B cell (primary cell): ENCODE measurements at regions not wholly inside any gene's neighbourhood (a gene's known extent, or its start where the extent isn't known, plus 50 kb on each side); places are given as distances from the start of the nearest gene placed in this dataset.

Experiments used
- EZH2 ChIP-seq: IDR thresholded peaks from 2 replicates; pipeline ENCODE4 v1.6.1; 2012; ENCODE audit warnings: borderline replicate concordance, low read depth, mild to moderate bottlenecking, moderate library complexity, low read length; ENCODE audit not compliant: insufficient read depth, poor library complexity, severe bottlenecking
- TF ChIP-seq, protein P1 (sequence below): fragments of 200-600 bp; IDR thresholded peaks from one replicate; pipeline ENCODE4 v1.8.0; 2022; ENCODE audit warnings: antibody characterized with exemption, mild to moderate bottlenecking

DNA sequence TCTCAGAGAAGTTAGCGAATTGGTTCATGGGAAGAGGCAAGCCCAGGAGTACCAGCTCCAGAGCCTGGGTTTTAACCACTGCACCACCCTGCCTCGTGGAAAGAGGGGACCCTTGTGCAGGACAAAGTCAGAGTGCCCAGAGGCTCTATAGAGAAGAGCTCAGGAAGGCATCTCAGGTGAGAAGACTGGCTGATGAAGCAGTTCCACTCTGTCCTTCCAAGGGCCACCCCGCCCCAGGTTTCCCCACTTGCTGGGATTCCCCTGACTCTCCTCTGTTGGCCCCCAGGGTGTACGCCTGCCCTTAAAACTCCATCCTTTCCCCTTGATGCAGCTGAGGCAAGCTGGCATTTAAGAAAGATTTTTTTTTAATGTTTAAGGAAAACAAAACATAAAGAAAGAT, 265.8 kb downstream of the BUD13 start:
- no peak for TF ChIP-seq EZH2
- TF ChIP-seq, protein P1, sequence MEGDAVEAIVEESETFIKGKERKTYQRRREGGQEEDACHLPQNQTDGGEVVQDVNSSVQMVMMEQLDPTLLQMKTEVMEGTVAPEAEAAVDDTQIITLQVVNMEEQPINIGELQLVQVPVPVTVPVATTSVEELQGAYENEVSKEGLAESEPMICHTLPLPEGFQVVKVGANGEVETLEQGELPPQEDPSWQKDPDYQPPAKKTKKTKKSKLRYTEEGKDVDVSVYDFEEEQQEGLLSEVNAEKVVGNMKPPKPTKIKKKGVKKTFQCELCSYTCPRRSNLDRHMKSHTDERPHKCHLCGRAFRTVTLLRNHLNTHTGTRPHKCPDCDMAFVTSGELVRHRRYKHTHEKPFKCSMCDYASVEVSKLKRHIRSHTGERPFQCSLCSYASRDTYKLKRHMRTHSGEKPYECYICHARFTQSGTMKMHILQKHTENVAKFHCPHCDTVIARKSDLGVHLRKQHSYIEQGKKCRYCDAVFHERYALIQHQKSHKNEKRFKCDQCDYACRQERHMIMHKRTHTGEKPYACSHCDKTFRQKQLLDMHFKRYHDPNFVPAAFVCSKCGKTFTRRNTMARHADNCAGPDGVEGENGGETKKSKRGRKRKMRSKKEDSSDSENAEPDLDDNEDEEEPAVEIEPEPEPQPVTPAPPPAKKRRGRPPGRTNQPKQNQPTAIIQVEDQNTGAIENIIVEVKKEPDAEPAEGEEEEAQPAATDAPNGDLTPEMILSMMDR: no peak
